GM12872 (cell line): ENCODE measurements at regions not wholly inside any gene's neighbourhood (a gene's known extent, or its start where the extent isn't known, plus 50 kb on each side); places are given as distances from the start of the nearest gene placed in this dataset.

Experiments used
- CTCF ChIP-seq: IDR thresholded peaks from 3 replicates; pipeline ENCODE4 v1.5.1; 2011; ENCODE audit warnings: low read depth, mild to moderate bottlenecking, low read length, moderate library complexity; ENCODE audit not compliant: insufficient read depth

- no peak for TF ChIP-seq CTCF
Observed at GRCh38 chr9:102087141-102087540, 348.7 kb upstream of the GRIN3A start.

- no peak for TF ChIP-seq CTCF
Observed at GRCh38 chr9:102085548-102085947, 347.1 kb upstream of the GRIN3A start.

DNA sequence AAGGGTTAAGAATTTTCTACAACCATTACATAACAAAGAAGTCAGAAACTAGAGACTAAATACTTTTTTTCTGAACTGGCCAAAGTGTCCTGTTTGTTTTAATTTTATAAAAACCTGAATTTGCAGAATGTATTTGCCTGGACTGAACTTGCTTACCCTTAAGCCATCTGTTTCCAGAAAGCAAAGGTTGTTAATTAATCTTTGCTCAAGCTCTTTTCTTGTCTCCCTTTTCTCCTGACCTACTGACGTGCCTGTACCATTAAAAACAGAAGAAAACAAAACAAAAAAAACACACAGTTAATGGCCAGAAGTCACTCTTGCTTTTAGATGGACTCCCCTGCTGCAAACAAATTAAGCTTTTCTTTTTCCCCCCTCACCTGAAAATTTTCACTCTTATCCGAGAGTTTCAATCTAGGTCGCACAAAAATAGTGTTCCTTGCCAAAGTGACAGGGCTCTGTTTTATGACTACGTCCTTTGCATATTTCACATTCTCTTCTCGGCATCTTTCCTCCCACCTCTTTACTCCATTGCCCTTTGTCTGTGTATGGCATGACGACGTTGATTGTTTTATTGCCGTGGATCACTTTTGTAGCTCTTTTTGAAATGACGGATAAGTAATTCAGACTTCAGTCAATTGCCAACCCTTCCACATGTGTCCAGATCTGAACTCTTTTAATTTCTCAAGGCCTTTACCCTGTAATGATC is 333.8 kb upstream of the GRIN3A start:
- TF ChIP-seq CTCF, result no peak

DNA sequence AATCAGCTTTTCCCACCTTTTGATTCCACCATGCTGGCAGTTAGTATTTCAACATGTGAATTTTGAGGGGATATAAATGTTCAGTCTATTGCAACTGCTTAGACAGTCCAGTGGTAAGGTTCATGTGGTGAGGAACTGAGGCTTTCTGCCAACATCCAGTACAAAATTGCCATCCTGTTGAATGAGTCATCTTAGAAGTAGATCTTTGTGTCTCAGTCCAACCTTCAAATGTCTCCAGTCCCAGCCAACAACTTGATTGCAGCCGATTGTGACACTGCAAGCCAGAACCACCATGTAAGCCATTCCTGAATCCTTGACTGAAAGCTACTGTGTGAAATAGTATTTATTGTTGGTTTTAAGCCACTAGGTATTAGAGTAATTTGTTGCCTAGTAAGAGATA is 331.5 kb upstream of the GRIN3A start:
- no peak for TF ChIP-seq CTCF

DNA sequence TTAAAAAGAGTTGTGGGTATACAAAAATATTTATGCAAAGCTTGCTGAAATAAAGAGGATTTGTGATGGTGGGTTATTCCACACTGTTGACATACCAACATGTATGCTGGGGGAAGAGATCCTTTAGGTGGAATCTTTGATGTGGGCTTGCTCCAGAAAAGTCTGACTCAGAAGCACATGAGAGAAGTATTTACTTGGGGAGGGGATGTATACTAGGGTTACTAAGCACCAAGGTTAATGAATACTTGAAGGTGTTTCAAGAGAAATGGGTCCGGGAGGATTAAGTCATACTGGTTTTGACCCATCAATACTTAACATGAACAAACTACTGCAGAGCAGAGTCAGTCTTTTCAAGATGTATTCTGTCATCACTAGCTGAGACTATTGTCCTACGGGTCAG is 316.4 kb upstream of the GRIN3A start:
- TF ChIP-seq CTCF, result no peak

DNA sequence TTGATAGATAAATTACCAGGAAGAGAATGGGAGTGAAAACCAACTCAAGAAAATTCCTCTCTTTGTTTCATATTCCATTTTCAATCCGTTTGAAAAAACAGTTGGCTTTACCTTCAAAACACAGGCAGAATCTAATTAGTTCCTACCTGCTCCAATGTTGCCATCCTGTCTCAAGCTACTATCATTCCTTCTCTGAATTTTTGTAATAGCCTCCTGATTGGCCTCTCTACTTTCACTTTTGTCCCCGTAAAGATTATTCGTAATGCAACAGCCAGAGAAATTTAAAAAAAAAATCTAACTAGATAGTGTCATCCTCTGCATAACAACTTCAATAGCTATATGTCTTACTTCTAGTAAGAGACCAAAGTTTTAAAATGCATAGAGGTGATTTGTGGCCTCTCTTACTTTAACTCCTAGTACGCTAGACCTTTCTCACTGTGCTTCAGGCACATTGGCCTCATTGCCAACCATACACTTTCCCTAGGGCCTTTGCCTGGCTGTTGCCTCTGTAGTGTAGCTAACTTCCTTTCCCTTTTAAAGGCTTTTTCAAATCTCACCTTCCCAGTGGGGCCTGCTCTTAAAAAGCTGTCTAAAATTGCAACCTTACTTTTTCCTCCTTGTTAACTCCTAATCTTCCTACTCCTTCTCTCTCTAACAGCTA is 311.3 kb upstream of the GRIN3A start:
- no peak for TF ChIP-seq CTCF

DNA sequence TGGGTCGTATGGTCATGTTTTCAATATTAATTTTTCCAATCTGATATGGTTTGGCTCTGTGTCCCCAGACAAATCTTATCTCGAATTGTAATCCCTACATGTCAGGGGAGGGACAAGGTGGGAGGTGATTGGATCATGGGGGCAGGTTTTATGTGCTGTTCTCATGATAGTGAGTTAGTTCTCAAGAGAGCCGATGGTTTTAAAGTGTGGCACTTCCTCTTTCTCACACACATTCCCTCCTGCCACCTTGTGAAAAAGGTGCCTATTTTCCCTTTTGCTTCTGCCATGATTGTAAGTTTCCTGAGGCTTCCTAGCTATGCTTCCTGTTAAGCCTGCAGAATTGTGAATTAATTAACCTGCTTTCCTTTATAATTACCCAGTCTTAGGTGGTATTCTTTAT is 309.1 kb upstream of the GRIN3A start:
- TF ChIP-seq CTCF, result no peak
